GM12873 (cell line): ENCODE measurements at regions not wholly inside any gene's neighbourhood (a gene's known extent, or its start where the extent isn't known, plus 50 kb on each side); places are given as distances from the start of the nearest gene placed in this dataset.

ENCODE experiments used
- CTCF ChIP-seq: IDR thresholded peaks from 2 replicates; pipeline ENCODE4 v1.5.1; 2012; ENCODE audit warnings: low read depth, mild to moderate bottlenecking, moderate library complexity, low read length, control low read depth; ENCODE audit not compliant: insufficient read depth; ENCODE audit errors: missing control alignments

DNA sequence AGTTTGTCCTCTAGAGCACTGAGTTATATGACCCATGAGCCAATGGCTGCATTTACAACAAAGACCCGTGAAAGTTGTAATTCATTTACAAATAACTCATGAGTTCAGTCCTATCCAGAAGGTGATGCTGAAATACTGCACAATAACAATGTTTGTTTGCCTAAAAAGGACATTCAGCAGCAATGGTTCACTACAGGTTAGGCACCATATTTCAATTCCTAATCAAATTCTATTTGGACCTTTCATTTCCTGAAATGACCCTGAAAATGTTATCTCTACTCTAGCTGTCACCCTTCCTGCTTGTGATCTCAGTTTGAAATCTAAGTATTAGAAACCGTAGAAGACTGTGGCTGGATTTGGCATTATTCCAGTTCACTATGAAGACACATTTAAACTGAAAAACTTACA lies 191.2 kb upstream of the SAMSN1 start:
- no peak for TF ChIP-seq CTCF

DNA sequence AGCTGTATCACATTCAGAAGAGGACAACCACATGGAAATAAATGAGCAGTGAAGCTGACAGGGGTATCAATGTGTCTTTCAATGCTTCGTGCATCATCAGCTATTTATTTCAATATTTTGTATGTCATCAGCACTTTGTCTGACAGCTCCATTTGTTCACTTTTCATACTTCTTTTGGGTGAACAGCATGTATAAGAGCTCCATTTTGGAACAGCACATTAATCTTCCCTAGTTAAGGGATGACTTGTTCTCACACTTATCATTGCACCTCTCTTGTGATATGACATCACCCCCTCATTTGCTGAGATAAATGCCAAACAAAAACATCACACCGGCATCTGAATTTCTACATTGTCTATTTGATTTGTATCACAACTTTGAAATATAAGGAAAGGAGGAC lies 190.6 kb upstream of the SAMSN1 start:
- TF ChIP-seq CTCF: no peak

- no peak for TF ChIP-seq CTCF
These were observed 190.0 kb upstream of the SAMSN1 start for GRCh38 chr21:14736162-14736561.

GRCh38 chr21:14734833-14735232 lies 188.7 kb upstream of the SAMSN1 start:
- TF ChIP-seq CTCF: no peak

GRCh38 chr21:14734191-14734590 lies 188.1 kb upstream of the SAMSN1 start:
- TF ChIP-seq CTCF: no peak

GRCh38 chr21:14725219-14725618 lies 179.1 kb upstream of the SAMSN1 start:
- no peak for TF ChIP-seq CTCF

DNA sequence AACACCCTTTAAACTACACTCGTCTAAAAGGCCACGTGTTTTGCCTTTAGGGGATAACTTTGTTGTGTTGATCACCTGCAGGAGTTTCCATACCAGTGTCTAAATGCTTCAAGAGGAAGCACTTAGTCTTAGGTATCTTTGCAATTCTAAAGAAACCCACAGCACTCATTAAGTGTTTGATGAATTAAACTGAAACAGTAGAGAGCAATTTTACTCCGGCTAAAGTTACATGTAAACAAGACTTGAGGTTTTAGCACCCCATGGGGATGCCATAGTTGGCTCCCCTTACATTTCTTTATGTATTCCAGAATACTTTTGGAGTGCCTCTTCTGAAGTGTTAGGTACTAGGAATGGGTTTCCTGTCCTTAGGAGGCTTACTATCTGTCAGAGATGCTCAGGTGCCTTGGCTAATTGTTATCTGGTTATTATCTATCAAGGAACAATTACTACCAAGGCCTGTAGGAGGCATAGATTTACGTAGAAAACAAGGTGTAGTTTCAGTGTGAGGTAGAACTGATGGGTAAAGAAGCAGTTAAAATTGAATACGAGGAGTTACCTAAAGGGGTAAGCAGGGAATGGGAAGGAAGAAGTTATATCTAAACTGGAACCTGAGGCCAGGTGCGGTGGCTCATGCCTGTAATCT lies 176.8 kb upstream of the SAMSN1 start:
- TF ChIP-seq CTCF: no peak
